ENCODE measurements at regions not wholly inside any gene's neighbourhood (a gene's known extent, or its start where the extent isn't known, plus 50 kb on each side); places are given as distances from the start of the nearest gene placed in this dataset.
"Not testable (repeated sequence)": the region's sequence is repeated elsewhere in the genome, so short reads cannot be mapped to it uniquely, and the experiment has no call there.

DNA sequence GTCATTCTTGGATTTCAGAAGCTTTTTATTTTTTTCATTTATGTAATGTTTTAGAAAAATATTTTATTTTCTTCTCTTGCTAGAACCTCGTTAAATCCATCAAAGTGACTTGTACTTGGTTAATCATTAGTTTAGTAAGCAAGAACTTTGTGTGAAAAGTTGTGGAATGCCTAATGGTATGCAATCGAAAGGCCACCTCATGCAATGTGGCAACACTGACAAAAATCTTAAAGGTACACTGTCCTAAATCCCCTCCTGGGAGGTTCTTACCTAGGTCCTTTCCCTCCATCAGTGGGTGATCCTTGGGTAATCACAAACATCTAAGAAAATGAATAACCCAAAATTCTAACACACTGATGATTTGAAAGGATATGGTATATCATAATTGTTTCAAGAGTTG lies 304.2 kb downstream of the DNAH5 start:
- FAIRE-seq: no peak

DNA sequence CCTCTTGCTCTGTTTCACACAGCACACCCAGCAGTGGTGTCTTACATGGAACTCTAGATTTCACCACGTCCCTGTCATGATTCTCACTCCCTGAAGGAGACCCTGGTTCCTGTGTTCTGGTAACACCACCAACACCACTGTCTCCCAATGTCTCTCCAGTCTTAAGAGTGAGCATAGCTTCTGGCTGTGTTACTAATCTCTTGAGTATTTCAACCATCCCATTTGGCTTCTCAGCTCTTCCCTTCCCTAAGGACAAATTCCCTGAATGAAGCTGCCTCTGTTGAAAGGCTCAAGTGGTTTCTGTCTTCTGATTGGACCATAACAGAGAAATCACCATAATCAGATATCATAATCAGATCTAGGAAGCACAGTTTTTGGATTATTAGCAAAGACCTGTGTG lies 311.8 kb downstream of the DNAH5 start:
- no peak for FAIRE-seq

DNA sequence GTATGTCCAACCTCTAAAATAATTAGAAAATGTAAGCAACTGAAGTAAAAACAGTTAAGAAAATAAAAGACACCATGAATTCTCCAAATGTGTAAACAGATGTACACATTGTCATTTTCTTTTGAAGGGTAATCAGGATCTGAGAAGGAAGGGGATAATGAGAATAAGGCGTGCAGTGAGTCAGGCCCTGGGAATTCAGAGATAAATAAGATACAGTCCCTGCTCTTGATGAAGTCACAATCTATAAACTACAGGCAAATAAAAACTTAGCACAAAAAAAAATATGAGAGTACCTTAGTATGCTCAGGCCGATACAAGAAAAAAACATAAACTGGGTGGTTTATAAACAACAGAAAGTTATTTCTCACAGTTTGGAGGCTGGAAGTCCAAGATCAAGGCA lies 315.3 kb downstream of the DNAH5 start:
- no peak for FAIRE-seq

DNA sequence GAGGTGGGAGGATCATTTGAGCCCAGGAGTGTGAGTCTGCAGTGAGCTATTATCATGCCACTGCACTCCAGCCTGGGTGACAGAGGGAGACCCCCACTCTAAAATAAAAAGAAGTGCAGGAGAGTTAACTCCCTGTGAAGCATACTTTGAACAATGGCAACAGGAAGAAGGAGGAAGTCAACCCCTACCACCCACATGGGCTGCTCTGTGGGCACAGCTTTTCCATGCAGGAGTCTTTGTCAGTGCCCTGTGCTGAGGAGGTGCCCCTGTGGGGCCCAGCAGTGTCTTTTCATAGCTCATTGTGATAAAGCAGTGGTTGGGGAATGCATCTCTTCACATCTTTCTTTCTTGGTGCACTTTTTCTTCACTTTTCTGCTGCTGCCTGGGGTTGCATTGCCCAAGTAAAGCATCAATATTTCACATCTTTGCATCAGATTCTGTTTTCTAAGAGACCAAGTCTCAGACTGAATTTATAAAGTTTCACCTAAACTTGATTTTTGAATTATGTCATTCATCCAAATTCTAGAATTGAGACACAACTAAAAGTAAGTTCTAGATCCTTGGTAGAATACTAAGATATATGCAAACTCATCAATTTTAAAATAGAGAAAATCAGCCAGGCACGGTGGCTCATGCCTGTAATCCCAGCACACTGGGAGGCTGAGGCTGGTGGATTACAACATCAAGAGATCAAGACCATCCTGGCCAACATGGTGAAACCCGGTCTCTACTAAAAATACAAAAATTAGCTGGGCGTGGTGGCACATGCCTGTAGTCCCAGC lies 316.6 kb downstream of the DNAH5 start:
- no peak for FAIRE-seq

DNA sequence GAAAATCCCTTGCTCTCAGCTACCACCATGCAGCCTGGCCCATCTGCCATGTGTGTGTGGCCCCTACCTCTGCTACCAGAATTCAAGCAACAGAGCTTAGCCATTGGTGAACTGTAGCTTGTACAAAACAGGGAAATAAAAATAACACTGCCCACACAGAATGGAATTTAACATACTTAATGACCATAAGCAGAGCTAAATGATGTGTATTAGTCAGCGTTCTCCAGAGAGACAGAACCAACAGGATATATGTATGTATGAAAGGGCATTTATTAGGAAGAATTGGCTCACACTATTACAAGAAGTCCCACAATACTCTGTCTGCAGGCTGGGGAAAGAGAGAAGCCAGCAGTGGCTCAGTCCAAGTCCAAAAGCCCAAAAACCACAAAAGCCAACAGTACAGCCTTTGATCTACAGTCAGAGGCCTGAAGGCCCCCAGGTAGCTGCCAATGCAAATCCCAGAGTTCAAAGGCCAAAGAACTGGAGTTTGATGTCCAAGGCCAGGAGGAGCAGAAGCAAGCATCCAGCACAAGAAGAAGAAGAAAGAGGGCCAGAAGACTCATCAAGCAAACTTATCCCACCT lies 318.8 kb downstream of the DNAH5 start:
- FAIRE-seq: no peak

DNA sequence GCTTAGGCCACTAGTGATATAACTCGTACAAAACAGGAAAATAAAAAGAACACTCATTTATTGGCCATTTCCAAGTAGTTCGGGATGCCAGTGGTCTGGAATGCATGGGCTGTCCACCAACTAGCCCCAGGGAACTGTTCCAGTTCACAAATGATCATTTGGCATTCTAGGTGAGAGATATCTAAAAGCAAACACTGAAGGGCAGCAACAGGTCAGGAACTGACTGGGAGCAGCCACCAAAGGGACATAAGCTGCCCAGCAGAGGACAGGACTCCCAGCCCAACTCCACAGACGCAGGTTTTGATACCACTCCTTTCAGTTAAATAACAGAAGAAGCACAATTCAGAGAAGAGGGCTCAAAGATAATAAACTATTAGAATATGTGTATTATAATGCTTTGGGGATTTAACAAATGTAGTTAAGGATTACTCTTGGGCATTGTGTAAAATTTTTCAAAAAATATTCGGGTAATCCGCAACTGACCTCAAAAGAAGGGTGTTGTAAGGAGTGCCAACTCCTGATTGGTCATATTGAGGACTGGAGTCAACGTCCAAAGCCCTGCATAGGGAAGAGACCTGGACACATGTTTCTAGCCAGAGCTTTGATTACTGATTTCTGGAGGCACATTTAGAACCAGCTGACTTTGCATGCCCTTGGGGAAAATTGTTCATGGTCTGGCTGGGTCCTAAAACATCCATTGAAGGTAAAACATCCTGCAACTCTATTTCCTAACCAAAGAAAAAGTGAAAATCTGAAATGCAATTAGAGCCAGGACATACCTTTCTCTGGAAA lies 320.0 kb downstream of the DNAH5 start:
- FAIRE-seq: no peak

DNA sequence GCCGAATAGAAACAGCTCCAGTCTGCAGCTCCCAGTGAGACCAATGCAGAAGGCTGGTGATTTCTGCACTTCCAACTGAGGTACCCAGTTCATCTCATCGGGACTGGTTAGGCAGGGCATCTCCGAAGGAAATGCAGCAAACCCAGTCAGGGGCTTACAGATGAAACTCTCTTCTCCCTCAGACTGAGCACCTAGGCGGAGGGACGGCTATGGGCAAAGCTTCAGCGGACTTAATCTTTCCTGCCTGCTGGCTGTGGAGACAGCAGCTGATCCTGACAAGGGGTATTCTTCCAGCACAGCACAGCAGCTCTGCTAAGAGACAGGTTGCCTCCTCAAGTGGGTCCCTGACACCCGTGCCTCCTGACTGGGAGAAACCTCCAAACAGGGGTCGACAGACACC lies 330.9 kb downstream of the DNAH5 start:
- no peak for FAIRE-seq

DNA sequence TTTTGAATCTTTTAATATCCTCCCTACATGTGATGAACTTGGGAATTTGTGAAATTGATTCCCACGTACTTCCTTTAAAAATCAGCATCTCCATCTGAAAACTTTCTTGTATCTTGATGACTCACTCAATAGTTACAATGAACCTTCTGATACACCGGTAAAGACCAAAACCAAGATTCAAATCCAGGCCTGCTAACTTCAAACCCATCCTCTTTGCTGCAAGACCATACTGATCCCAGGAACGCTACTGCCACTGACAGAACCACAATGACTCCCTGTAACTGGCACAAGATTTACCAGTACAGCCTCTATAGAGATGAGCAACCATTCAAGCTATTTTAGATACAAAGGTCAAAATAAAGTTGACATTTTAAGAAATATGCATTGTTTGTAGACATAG lies 332.9 kb downstream of the DNAH5 start:
- FAIRE-seq: no peak

DNA sequence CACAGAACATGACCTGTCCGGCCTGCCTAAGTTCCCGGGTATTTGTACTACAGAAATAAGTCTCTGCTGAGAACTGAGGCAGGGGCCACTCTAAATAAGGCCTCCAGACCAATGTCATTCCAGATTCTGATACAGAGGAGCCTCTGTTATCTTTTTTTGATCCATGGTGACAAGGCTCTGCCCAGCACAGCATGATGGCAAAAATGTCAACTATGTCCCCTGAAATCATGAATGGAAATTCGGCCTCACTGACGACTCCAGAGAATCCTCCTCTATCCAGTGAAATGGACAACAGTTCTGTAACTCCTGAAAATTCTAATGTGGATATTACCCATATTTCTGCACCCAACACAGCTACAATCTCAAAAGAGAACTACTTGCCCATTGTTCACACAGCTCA lies 335.0 kb downstream of the DNAH5 start:
- FAIRE-seq: no peak

DNA sequence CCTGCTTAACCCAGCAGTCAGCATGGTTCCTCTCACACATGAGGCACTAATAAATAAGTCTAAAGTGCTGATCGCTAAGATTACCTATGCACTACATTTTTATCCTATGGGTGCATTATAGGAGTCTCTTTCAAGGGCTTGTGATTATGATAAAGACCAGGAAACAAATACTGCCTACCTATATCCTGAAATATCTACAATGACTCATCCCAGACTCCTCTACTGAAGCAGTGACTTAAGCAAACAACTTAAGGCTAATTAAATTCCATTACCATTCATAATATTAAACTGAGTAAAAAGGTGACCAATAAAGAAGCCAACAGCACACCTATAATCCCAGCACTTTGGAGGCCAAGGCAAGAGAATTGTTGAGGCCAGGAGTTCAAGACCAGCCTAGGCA lies 338.4 kb downstream of the DNAH5 start:
- FAIRE-seq: no peak

DNA sequence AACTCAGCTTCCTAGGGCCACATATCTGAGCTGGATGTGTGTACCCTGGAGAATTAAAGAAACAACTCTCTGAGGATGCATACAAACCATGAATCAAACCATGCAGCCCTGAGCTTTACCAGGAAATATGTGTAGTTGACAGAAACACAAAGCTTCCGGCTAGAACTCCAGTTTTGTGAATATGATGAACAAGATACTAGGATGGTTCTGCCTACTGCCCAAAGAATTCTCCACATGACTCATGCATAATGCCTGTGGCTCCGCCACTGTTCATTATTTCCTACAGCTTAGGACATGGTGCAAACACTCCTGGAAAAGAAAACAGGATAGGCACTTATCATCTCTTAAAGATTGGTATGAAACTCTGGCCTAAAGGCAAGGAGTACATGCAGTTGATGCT lies 343.4 kb downstream of the DNAH5 start:
- FAIRE-seq: no peak

DNA sequence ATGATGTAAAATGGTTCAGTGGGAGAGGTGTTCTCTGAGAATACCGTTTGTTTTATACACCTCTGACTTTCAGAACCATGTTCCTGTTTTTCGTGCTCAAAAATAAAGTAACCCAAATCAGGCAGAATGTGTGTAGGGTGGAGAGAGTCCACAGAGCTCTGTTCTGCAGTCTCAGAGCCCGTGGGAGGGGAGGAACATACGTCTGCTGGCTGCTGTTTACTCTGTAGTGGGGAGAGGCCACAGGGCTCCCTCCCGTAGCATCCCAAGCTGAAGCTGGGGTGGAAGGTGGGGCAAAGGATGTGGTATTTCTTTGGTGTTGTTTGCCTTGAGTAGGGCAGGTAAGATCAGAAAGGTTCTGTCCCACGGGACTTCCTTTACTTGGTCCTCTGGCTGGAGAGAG lies 348.5 kb downstream of the DNAH5 start:
- no peak for FAIRE-seq

DNA sequence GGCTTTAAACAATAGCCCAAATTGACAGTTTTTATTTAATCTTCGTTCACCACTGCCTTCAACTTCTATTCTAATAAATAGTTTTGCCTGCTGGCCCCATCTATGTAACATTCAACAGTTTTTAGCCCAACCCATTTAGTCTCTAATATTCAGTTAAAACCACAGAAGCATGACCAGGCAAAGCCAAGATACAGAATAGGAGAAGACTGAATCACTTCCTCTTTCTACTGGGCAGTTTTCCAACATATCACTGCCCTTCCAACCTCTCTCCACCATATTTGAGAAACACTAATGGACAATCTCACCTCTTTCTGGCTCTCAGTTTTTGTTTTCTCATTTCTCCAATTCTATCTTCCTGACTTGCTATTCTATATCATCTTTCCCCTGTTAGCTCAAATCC lies 352.9 kb downstream of the DNAH5 start:
- FAIRE-seq: no peak

DNA sequence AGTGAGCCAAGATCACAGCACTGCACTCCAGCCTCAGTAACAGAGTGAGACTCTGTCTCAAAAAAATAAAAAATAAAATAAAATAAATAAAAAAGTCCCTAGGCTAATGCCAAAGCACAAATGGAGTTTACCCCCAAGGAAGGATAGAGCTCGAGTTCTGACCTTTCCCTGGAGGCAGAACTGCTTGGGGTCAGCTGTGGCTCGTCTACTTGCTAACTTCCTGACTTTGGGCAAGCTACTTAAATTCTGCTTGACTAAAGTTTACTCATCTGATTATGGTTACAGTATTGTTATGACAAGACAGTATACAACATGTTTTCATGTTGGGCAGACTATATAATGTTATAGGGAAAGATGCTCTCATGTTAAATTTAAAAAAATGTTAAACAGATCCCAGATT lies 359.2 kb downstream of the DNAH5 start:
- no peak for FAIRE-seq

DNA sequence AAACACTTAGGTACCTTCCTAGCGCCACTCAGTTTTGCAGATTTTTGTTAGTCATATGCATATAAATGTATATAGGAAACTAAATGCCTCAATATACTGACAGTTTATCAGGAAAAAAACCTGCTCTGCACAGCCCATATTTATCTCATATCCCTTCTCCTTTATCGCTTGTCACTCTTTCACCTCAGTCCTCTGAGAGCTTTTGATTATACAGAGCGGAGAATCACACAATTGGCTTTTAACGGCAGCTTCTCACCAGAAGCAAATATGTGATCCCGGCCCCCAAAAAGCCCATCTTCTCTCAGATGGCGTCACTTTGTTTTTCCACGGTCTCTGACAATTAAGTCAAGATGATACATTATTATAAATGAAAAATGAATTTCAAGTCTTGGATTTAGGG lies 362.6 kb downstream of the DNAH5 start:
- no peak for FAIRE-seq

DNA sequence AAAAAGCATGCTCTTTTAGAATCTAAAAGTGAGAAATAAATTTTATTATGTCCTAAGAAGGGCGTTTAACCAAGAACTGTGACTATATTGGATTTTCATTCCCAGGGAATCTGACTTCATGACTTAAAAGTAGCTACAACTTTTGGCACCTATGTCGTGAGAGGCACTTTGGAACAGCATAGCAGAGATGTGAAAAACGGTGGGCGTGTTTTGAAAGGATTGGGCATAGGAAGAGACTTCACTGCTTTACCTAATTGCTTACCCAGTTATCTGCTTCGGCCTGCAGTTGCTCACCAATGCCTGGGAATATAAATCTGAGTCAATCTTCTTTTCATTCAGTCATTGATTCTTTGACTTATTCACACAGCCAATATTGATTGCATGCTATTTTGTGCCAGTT lies 363.4 kb downstream of the DNAH5 start:
- no peak for FAIRE-seq

DNA sequence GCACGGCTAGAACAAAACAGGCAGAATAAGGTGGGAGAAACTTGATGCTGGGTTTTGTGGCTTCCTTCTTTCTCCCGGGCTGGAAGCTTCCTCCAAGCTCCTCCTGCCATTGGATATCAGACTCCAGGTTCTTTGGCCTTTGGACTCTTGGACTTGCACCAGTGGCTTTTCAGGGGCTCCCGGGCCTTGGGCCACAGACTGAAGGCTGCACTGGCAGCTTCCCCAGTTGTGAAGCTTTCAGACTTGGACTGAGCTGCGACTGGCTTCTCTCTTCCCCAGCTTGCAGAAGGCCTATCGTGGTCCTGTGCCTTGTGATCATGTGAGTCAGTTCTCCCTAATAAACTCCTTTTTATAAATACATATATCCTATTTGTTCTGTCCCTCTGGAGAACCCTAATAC lies 364.4 kb downstream of the DNAH5 start:
- no peak for FAIRE-seq

DNA sequence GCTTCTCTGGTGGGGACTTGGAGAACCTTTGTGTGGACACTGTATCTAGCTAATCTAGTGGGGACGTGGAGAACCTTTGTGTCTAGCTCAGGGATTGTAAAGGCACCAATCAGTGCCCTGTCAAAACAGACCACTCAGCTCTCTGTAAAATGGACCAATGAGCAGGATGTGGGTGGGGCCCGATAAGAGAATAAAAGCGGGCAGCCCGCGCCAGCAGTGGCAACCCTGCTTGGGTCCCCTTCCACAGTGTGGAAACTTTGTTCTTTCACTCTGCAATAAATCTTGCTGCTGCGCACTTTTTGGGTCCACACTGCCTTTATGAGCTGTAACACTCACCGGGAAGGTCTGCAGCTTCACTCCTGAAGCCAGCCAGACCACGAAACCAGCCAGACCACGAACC lies 365.4 kb downstream of the DNAH5 start:
- FAIRE-seq: not testable (repeated sequence)

DNA sequence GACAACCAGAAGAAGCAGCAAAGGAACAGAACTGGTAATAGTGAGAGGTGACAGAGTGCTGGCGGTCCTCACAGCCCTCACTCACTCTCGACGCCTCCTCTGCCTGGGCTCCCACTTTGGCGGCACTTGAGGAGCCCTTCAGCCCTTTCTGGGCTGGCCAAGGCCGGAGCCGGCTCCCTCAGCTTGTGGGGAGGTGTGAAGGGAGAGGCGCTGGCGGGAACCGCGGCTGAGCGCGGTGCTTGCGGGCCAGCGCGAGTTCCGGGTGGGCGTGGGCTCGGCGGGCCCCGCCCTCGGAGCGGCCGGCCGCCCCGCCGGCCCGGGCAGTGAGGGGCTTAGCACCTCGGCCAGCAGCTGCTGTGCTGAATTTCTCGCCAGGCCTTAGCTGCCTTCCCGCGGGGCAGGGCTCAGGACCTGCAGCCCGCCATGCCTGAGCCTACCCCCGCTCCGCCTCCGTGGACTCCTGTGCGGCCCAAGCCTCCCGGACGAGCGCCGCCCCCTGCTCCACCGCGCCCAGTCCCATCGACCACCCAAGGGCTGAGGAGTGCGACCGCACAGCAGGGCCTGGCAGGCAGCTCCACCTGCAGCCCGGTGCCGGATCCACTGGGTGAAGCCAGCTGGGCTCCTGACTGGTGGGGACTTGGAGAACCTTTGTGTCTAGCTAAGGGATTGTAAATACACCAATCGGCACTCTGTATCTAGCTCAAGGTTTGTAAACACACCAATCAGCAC lies 366.0 kb downstream of the DNAH5 start:
- not testable (repeated sequence) for FAIRE-seq

DNA sequence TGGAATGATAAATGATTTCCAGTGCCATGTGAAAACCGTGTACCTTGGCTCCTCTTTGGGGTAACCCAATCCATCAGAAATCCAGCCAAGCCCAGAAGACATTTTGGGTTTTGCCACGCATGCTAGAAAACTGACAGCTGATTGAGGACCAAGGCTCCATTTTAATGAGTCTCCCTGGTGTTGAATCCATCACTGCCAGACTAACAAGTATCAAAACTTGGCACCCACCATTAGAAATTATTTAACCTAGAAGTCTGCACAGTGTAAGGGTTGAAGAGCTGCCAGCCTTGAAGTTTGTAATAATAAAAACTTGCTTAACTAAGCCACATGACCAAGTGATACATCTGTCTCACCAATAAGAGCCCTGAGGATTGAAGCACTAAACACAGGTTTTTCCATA lies 369.9 kb downstream of the DNAH5 start:
- FAIRE-seq: no peak

DNA sequence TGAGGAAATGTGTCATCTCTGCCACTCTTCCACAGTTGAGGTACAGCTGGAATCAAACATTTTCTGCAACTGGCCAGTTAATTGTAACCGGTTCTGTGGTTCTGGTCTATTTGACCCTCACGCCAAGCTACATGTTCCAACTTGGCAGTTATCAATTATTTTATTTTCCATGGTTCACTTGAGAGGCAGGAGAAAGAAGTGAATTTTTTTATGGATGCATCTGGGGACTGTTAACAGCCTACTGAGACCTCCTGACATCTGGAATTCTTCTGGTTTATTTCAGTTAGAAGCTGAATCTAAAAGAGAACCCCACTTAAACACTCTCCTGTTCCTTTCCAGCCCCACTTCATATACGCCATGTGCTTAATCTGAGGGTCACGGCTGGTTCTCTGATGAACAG lies 372.3 kb downstream of the DNAH5 start:
- no peak for FAIRE-seq

DNA sequence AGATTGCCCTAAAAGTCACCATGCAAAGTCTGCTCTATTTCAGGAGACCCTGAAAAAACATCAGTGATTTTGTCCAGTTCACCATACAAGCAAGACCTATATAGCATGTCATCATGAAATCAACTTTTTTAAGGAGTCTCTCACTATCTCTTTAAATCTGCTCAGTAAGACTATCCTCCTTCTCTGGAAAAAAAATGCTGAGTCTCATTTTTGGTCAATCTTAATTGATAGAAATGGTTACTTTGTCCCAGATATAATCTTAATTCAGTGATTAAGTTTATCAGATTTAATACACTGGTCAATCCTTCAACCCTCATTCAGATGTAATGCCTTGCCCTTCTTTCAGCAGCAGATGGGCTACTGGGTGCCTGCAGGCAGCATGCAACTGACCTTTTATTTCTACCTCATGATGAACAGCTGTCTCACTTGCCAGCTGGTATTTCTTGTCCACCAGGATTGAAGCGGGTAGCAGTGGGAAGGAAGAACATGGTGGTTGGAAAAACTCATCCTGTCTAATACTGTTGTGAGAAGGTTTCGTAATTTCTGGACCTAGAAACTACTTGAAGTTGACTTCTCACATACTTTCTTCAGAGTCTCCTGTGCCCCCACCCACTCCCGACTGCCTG lies 375.3 kb downstream of the DNAH5 start:
- FAIRE-seq: no peak

DNA sequence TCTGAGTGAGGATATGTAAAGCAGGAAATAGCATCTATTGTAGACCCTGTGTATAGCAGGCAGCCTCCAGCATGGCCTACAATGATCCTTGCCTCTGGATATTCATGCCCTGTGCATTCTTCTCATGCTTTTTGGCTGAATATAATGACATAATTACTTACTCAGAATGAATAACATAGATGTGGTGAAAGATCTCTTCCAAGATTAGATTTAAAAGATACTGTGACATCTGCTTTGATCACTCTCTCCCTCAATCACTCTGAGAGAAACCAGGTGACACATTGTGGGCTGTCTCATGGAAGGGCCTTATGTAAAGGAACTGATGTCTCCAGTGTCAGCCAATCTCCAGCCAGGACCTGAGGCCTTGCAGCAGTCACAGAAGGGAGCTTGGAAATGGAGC lies 376.7 kb downstream of the DNAH5 start:
- no peak for FAIRE-seq
